C4-2B (cell line): ENCODE measurements at regions not wholly inside any gene's neighbourhood (a gene's known extent, or its start where the extent isn't known, plus 50 kb on each side); places are given as distances from the start of the nearest gene placed in this dataset.

Experiments
- CTCF ChIP-seq: fragments of 450-650 bp; conservative IDR thresholded peaks from 2 replicates; pipeline ENCODE4 v1.5.1; 2017; ENCODE audit warnings: mild to moderate bottlenecking
- ZFX ChIP-seq: fragments of 450-650 bp; IDR thresholded peaks from 2 replicates; pipeline ENCODE4 v1.6.1; 2017

- no peak for TF ChIP-seq CTCF
- no peak for TF ChIP-seq ZFX
These were observed 319.6 kb upstream of the ARID1B start for GRCh38 chr6:156457601-156458000.
